SIG-M5 treated with dmso at 0.1 percent for 504 hours (cell line): ENCODE measurements at regions not wholly inside any gene's neighbourhood (a gene's known extent, or its start where the extent isn't known, plus 50 kb on each side); places are given as distances from the start of the nearest gene placed in this dataset.
"Not testable (repeated sequence)": the region's sequence is repeated elsewhere in the genome, so short reads cannot be mapped to it uniquely, and the experiment has no call there.

ENCODE experiments used
- DNase-seq: peaks from one replicate; lab custom pipeline; 2025; ENCODE audit not compliant: unreplicated experiment; lab: John Stamatoyannopoulos, UW

- DNase-seq = no peak
Measured at GRCh38 chr21:17682924-17683323, 70.2 kb upstream of the BTG3 start.

- peak; percentile 79 for DNase-seq
Measured at GRCh38 chr21:17679002-17679600, 66.4 kb upstream of the BTG3 start.

DNA sequence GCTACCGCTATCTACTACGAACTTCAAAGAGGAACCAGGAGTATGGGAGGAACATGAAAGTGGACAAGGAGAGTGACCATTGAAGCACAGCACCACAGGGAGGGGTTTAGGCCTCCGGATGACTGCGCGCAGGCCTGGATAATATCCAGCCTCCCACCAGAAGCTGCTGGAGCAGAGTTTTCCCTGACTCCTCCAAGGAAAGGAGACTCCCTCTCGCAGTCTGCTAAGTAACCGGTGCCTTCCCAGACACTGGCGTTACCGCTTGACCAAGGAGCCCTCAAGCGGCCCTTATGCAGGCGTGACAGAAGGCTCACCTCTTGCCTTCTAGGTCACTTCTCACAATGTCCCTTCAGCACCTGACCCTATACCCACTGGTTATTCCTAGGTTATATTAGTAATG, 64.2 kb upstream of the BTG3 start:
- not testable (repeated sequence) for DNase-seq

DNA sequence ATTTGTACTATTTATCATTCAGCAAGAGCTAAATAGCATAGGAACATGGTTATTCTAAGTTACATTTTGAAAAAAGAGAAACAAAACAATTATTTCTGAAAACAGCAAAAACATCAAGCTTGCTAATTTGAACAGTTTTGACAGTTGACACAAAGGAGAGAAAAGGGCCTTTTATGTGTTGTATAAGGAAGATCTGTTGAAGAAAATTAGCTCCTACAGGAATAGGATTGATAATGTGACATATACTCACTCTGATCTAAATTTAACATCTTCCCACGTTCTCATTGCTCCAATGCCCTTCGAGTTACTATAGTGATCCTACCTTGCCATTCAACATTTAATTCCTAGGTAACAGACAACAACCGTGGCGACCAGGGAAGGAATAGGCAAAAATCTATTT, 61.4 kb upstream of the BTG3 start:
- DNase-seq = no peak

DNA sequence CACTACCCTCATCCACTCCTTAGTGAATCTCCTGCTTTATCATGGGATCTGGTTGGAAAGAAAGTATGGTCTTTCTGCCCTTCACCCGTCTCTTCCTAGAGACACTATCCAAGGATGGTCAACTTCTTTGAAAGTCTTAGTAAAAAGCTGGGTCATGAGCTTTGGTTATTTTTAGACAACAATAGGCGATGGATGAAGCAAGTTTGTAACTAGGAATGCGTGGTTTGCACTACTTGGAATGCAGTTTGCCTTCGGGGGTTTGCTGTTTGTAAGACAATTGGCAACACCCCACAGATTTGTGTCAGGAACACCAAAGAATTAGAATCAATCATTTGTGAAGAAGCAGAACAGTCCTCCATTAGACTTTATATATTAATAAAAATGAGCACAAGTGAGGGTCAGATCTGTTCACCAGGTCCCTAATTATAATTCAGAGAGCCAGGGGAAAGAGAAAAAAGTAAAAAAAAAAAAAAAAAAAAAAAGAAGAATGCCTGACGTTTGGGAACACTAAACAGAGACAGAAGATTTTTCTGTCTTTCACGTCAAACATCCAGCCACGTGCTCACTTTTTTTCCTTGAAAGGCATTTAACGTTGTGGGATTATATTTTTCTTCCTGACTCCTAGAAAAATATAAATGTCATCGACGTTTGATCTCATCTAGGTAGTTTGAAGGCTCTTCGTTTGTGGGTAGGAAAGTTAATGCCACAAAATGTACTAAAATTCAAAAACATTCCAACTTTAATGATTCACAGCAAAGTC, 60.7 kb upstream of the BTG3 start:
- DNase-seq = no peak

- no peak for DNase-seq
Measured at GRCh38 chr21:17671733-17672132, 59.0 kb upstream of the BTG3 start.

- no peak for DNase-seq
Measured at GRCh38 chr21:17668479-17669140, 55.9 kb upstream of the BTG3 start.

- no peak for DNase-seq
Measured at GRCh38 chr21:17667256-17667655, 54.6 kb upstream of the BTG3 start.
